K562 (cell line): ENCODE measurements at regions not wholly inside any gene's neighbourhood (a gene's known extent, or its start where the extent isn't known, plus 50 kb on each side); places are given as distances from the start of the nearest gene placed in this dataset.

ENCODE experiments used
- ATAC-seq: fragments of 200-7000 bp; cut with Tn5 transposase; 3 replicates; pipeline ENCODE4 v1.9.1; 2020; ENCODE audit warnings: moderate library complexity
- BruUV-seq: library from RNA; stranded (reverse); fragments of 400-500 nt; replicated peaks from 2 replicates; lab custom pipeline; 2021; lab: Mats Ljungman, UMichigan
- CTCF ChIA-PET: fragments of 300-600 bp; formaldehyde crosslinking; extraction: SDS; loops from one replicate; lab custom pipeline; 2021; ENCODE audit warnings: low intra/inter-chr PET ratio; lab: Yijun Ruan, JAX
- POLR2A ChIA-PET: fragments of 300-600, 350-650 bp; sonication (Branson Sonifier 250); formaldehyde crosslinking; extraction: SDS; loops from one replicate; lab custom pipeline; 2021; ENCODE audit warnings: antibody characterized with exemption, inconsistent platforms; lab: Yijun Ruan, JAX
- DNase-seq, 4 experiments: peaks; one replicate each; pipeline versions ENCODE4 v3.0.0 to v3.0.0-alpha.2; 2011 to 2018; ENCODE audit warnings: low spot score in 3 of 4, mixed read lengths in 3 of 4; ENCODE audit errors: extremely low read depth in 1 of 4
- FAIRE-seq: peaks from 2 replicates; lab custom pipeline; 2011; peaks lifted over from hg19 to GRCh38; lab: Jason Lieb, UNC
- H2AFZ ChIP-seq: 2 replicates; pipeline ENCODE4 v1.6.0; 2011; ENCODE audit warnings: low read depth, low read length, control low read depth, inconsistent platforms
- H3K27ac ChIP-seq: fragments of 200-600 bp; 3 replicates; pipeline ENCODE4 v1.8.0; 2011; ENCODE audit warnings: low read depth, mild to moderate bottlenecking, control low read depth, inconsistent platforms, low read length, moderate library complexity, mixed read lengths; ENCODE audit errors: extremely low read depth
- H3K27me3 ChIP-seq, 2 experiments: fragments of 300-600 bp in 1 of 2; 2 replicates in 1 of 2; 3 replicates in 1 of 2; pipeline versions ENCODE4 v1.6.0 to v1.8.0; 2011; ENCODE audit warnings: inconsistent platforms in 2 of 2, low read length in 2 of 2, mild to moderate bottlenecking in 1 of 2, mixed read lengths in 1 of 2, moderate library complexity in 1 of 2; ENCODE audit not compliant: control insufficient read depth in 2 of 2, insufficient read depth in 2 of 2
- H3K36me3 ChIP-seq: fragments of 300-600 bp; 3 replicates; pipeline ENCODE4 v1.8.0; 2011; ENCODE audit warnings: mild to moderate bottlenecking, low read length, inconsistent platforms; ENCODE audit not compliant: control insufficient read depth, insufficient read depth
- H3K4me1 ChIP-seq, 2 experiments: fragments of 200-600 bp in 1 of 2; replicated peaks in 1 of 2; 2 replicates in 1 of 2; 3 replicates in 1 of 2; pipeline versions ENCODE4 v1.5.1 to v1.8.0; 2011; ENCODE audit warnings: inconsistent platforms in 2 of 2, low read length in 2 of 2, mild to moderate bottlenecking in 1 of 2, mixed read lengths in 1 of 2, moderate library complexity in 1 of 2; ENCODE audit not compliant: control insufficient read depth in 2 of 2, insufficient read depth in 2 of 2
- H3K4me2 ChIP-seq: 2 replicates; pipeline ENCODE4 v1.6.1; 2011; ENCODE audit warnings: low read length, control low read depth, inconsistent platforms, mixed read lengths; ENCODE audit not compliant: insufficient read depth
- H3K4me3 ChIP-seq: fragments of 200-600 bp; sonication (generic), shearing (Covaris generic); 2 replicates; pipeline ENCODE4 v1.5.1; 2016; ENCODE audit warnings: control low read depth, inconsistent platforms
- H3K79me2 ChIP-seq: fragments of 200-600 bp; 3 replicates; pipeline ENCODE4 v1.8.0; 2011; ENCODE audit warnings: low read length, inconsistent platforms; ENCODE audit not compliant: control insufficient read depth, insufficient read depth
- H3K9ac ChIP-seq, 2 experiments: 2 replicates each; pipeline versions ENCODE4 v1.6.0 to v1.6.1; 2011; ENCODE audit warnings: low read depth in 2 of 2, low read length in 2 of 2, control low read depth in 1 of 2, inconsistent platforms in 1 of 2, mild to moderate bottlenecking in 1 of 2, mixed read lengths in 1 of 2; ENCODE audit not compliant: insufficient read depth in 1 of 2
- H3K9me1 ChIP-seq: one replicate; pipeline ENCODE4 v1.6.0; 2011; ENCODE audit warnings: inconsistent platforms, mild to moderate bottlenecking, low read length, moderate library complexity; ENCODE audit not compliant: control insufficient read depth, insufficient read depth
- H3K9me3 ChIP-seq: replicated peaks from 2 replicates; pipeline ENCODE4 v1.5.1; 2011; ENCODE audit warnings: low read depth, low read length, inconsistent platforms; ENCODE audit not compliant: control insufficient read depth, insufficient read depth
- H4K20me1 ChIP-seq: replicated peaks from 2 replicates; pipeline ENCODE4 v1.6.1; 2011; ENCODE audit warnings: low read length, inconsistent platforms, mixed read lengths; ENCODE audit not compliant: control insufficient read depth, insufficient read depth
- DPF2 ChIP-seq: fragments of 450-650 bp; IDR thresholded peaks from 2 replicates; pipeline ENCODE4 v1.6.1; 2016
- RNF2 ChIP-seq: sonication (generic); IDR thresholded peaks from 2 replicates; pipeline ENCODE4 v1.6.1; 2016
- SIX5 ChIP-seq, 2 experiments: IDR thresholded peaks; 2 replicates each; pipeline ENCODE4 v1.6.1; 2011; ENCODE audit warnings: low read length in 2 of 2, borderline replicate concordance in 1 of 2, low read depth in 1 of 2, mild to moderate bottlenecking in 1 of 2, moderate library complexity in 1 of 2; ENCODE audit not compliant: insufficient read depth in 1 of 2
- SMC3 ChIP-seq: conservative IDR thresholded peaks from 2 replicates; pipeline ENCODE4 v1.6.1; 2011; ENCODE audit warnings: low read depth, low read length, improper control_type of control experiment; ENCODE audit not compliant: insufficient read depth
- ZNF263 ChIP-seq: sonication (generic); formaldehyde crosslinking; IDR thresholded peaks from 2 replicates; pipeline ENCODE4 v1.8.0; 2022; ENCODE audit warnings: mild to moderate bottlenecking, missing genetic modification reagents, borderline replicate concordance
- ZZZ3 ChIP-seq: fragments of 450-650 bp; IDR thresholded peaks from 2 replicates; pipeline ENCODE4 v1.6.1; 2016; ENCODE audit warnings: antibody characterized with exemption, mild to moderate bottlenecking, moderate library complexity
- WGBS: fragments of 100-300 bp; shearing (Covaris generic); methylation state at CpG from one replicate; pipeline ENCODE4 v1.1.6; 2016; ENCODE audit warnings: low coverage, mixed read lengths; ENCODE audit not compliant: insufficient coverage; ENCODE audit errors: missing lambda C conversion rate; 5-methylcytosine and 5-hydroxymethylcytosine counted together
- in situ Hi-C: fragments of 300-500 bp; cut with MboI; formaldehyde crosslinking; loops from 4 replicates; pipeline ENCODE4 v1.15.0; 2018; ENCODE audit warnings: inconsistent platforms, mixed read lengths
- intact Hi-C: fragments of 100-400 bp; cut with micrococcal nuclease; formaldehyde crosslinking; loops from 2 replicates; pipeline ENCODE4 v1.14.2; 2022
- TF ChIP-seq, protein P1 (sequence below): fragments of 450-650 bp; IDR thresholded peaks from 2 replicates; pipeline ENCODE4 v1.6.1; 2017; ENCODE audit warnings: antibody characterized with exemption, mild to moderate bottlenecking

DNA sequence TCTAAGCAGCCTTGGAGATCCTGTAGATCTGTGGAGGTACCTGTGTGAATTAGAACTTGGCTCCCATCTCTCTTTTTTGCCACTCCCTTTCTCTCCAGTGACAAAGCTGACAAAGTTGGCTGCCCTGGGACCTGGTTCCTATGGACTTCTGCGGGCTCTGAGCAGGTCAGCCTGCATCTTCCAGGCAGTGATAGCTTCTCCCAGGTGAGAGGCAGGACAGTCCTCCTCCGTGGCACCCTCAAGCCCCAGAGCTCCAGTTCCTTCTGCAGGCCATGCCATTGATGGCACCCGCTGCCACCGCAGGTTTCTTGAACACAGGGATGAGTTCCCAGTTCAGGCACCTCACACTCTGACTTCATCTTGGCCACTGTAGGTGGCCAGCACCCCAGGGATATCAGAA, 73.5 kb upstream of the GRB10 start (continued):
- no peak for TF ChIP-seq SMC3
- no peak for TF ChIP-seq DPF2
- TF ChIP-seq ZNF263 (CRISPR knock-in tag), result no peak
- TF ChIP-seq, protein P1, sequence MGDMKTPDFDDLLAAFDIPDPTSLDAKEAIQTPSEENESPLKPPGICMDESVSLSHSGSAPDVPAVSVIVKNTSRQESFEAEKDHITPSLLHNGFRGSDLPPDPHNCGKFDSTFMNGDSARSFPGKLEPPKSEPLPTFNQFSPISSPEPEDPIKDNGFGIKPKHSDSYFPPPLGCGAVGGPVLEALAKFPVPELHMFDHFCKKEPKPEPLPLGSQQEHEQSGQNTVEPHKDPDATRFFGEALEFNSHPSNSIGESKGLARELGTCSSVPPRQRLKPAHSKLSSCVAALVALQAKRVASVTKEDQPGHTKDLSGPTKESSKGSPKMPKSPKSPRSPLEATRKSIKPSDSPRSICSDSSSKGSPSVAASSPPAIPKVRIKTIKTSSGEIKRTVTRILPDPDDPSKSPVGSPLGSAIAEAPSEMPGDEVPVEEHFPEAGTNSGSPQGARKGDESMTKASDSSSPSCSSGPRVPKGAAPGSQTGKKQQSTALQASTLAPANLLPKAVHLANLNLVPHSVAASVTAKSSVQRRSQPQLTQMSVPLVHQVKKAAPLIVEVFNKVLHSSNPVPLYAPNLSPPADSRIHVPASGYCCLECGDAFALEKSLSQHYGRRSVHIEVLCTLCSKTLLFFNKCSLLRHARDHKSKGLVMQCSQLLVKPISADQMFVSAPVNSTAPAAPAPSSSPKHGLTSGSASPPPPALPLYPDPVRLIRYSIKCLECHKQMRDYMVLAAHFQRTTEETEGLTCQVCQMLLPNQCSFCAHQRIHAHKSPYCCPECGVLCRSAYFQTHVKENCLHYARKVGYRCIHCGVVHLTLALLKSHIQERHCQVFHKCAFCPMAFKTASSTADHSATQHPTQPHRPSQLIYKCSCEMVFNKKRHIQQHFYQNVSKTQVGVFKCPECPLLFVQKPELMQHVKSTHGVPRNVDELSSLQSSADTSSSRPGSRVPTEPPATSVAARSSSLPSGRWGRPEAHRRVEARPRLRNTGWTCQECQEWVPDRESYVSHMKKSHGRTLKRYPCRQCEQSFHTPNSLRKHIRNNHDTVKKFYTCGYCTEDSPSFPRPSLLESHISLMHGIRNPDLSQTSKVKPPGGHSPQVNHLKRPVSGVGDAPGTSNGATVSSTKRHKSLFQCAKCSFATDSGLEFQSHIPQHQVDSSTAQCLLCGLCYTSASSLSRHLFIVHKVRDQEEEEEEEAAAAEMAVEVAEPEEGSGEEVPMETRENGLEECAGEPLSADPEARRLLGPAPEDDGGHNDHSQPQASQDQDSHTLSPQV, result no peak
- TF ChIP-seq RNF2, result no peak

DNA sequence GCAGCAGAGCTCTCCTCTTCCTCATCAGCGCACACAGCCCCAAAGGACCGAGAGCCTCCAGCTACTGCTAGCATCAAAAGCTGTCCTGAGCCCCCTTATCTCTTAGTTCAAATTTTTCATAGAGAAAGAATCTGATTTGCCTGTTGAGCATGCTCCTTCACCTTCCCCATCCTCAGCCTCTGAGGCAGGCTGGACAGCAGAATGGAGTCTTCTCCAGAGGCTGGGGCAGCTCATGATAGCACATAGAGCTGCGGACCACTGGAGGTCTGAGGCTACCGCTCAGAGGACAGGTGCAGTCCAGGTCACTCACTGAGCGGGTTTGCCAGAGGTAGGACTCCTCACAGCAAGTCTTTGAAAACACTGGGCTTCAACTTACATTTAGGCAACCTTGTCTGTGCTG, 72.8 kb upstream of the GRB10 start:
- H3K4me1 ChIP-seq, result no peaks in the 10 kb centered on the region
- no peak overlapping the region for H3K27ac ChIP-seq
- in situ Hi-C loops (no loop called here), intact Hi-C loops (no loop called here)
- H3K9ac ChIP-seq, result no peak overlapping the region
- no peak overlapping the region for H2AFZ ChIP-seq
- ChIA-PET CTCF (no interaction called here), POLR2A (no interaction called here)
- BruUV-seq, result no TSS peak
- H3K4me2 ChIP-seq, result no peak overlapping the region
- ATAC-seq, result no peak
- H3K9me3 ChIP-seq, result no peaks in the 10 kb centered on the region
- H3K79me2 ChIP-seq, result no peaks in the 10 kb centered on the region
- no peaks in the 10 kb centered on the region for H4K20me1 ChIP-seq
- peaks cover 3 to 35% of the 10 kb centered on the region in 2 experiments; a peak in 4 of 5 replicates for H3K27me3 ChIP-seq
- H3K9me1 ChIP-seq, result no peaks in the 10 kb centered on the region
- H3K4me3 ChIP-seq, result no peak overlapping the region
- DNase-seq, result no peak
- TF ChIP-seq SIX5 (IDR thresholded peaks at IDR 0.05; ENCODE audit: borderline replicate concordance in 1 of 2, insufficient read depth in 1 of 2, low read depth in 1 of 2, low read length in 2 of 2) (no peak), ZZZ3 (no peak)
- 0% methylated on average over 5 of the region's 5 CpGs for WGBS
- no peak for FAIRE-seq
- no peaks in the 10 kb centered on the region for H3K36me3 ChIP-seq
